ENCODE measurements at regions not wholly inside any gene's neighbourhood (a gene's known extent, or its start where the extent isn't known, plus 50 kb on each side); places are given as distances from the start of the nearest gene placed in this dataset.

DNA sequence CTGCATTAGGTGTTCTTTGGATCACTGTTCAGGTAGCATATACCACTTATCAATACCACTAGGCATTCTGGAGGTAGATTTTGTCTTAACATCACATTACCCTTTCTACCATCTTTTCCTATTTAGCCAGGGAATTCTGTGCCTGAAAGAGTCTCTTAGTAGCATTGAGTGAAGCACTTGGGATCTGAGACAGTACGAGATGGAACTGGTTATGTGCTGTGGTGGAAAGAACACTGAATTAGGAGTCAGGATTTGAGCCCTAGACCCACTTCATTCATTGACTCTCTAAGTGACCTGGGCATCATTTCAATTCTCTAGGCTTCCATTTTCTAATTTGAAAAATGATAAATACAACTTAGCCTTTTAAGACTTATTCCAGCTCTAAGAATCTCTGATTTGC, 291.1 kb downstream of the DMAC1 start:
- Histone ChIP-seq H3K9me3 (ENCODE audit: low read depth) (no peaks in the 10 kb centered on the region), H3K27me3 (no peaks in the 10 kb centered on the region), H3K4me1 (ENCODE audit: low read depth) (no peaks in the 10 kb centered on the region), H3K4me3 (no peak overlapping the region), H3K27ac (no peak overlapping the region), H3K36me3 (no peaks in the 10 kb centered on the region)
- DNase-seq (ENCODE audit: low read depth in 1 of 2, low spot score in 1 of 2), result no peak
- TF ChIP-seq, protein P1, sequence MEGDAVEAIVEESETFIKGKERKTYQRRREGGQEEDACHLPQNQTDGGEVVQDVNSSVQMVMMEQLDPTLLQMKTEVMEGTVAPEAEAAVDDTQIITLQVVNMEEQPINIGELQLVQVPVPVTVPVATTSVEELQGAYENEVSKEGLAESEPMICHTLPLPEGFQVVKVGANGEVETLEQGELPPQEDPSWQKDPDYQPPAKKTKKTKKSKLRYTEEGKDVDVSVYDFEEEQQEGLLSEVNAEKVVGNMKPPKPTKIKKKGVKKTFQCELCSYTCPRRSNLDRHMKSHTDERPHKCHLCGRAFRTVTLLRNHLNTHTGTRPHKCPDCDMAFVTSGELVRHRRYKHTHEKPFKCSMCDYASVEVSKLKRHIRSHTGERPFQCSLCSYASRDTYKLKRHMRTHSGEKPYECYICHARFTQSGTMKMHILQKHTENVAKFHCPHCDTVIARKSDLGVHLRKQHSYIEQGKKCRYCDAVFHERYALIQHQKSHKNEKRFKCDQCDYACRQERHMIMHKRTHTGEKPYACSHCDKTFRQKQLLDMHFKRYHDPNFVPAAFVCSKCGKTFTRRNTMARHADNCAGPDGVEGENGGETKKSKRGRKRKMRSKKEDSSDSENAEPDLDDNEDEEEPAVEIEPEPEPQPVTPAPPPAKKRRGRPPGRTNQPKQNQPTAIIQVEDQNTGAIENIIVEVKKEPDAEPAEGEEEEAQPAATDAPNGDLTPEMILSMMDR (IDR thresholded peaks at IDR 0.05; ENCODE audit: low read depth, low read length), result no peak

DNA sequence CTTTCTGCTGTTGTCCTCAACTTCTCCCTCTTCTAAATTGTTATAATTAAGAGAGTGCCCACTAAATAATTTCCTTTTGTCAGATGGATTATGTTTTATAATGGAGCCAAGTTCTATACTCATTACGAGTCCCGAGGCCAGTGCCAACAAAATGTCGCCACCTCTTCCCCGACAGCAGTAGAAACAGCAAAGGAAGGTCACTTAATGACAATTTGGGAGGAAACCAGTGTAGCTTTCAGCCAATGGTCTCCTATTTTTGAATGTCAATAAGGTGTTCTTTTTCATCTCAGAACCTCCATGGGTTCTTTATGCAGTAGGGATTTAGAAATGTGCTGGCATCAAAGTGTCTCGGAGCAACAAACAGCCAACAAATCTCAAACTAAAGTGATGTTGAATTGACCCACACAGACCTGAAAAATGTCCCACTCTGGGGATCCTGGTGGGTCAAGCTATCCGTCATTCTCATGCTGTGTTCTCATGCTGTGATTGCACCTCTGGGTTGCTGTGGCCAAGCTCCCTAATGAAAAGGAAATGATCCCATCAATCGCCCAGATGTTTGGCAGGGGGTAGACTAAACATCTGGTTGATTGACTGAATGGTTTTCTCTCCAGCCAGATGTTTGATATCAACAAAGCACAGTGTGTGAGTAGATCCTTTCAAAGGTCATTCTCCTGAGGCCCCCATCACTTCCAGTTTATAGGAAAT, 291.9 kb downstream of the DMAC1 start:
- Histone ChIP-seq H3K9me3 (ENCODE audit: low read depth) (no peaks in the 10 kb centered on the region), H3K27me3 (no peaks in the 10 kb centered on the region), H3K27ac (no peak overlapping the region), H3K4me1 (ENCODE audit: low read depth) (no peaks in the 10 kb centered on the region), H3K4me3 (no peak overlapping the region), H3K36me3 (no peaks in the 10 kb centered on the region)
- TF ChIP-seq, protein P1 (IDR thresholded peaks at IDR 0.05; ENCODE audit: low read depth, low read length), result no peak
- DNase-seq (ENCODE audit: low read depth in 1 of 2, low spot score in 1 of 2), result no peak

DNA sequence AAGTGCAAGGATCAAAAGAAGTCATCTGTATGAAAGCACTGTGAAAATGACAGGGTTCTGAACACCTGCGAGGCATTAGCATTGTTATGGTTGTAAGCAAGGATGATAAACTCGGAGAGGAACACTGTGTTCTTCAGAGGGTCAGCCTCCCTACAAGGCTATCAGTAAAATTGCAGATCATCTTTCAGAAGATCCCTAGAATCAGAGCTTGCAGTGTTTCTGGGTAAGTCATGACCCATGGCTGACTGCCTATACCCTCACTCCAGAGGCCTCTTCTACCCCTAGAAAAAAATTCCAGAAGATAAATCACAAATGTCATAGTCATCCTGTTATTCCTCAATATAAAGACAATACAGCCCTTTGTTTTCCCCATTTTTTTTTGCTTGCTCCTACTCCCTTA, 292.6 kb downstream of the DMAC1 start:
- Histone ChIP-seq H3K27me3 (no peaks in the 10 kb centered on the region), H3K36me3 (no peaks in the 10 kb centered on the region), H3K4me1 (ENCODE audit: low read depth) (no peaks in the 10 kb centered on the region), H3K4me3 (no peak overlapping the region), H3K9me3 (ENCODE audit: low read depth) (no peaks in the 10 kb centered on the region), H3K27ac (no peak overlapping the region)
- no peak for DNase-seq (ENCODE audit: low read depth in 1 of 2, low spot score in 1 of 2)
- TF ChIP-seq, protein P1 (IDR thresholded peaks at IDR 0.05; ENCODE audit: low read depth, low read length), result no peak

DNA sequence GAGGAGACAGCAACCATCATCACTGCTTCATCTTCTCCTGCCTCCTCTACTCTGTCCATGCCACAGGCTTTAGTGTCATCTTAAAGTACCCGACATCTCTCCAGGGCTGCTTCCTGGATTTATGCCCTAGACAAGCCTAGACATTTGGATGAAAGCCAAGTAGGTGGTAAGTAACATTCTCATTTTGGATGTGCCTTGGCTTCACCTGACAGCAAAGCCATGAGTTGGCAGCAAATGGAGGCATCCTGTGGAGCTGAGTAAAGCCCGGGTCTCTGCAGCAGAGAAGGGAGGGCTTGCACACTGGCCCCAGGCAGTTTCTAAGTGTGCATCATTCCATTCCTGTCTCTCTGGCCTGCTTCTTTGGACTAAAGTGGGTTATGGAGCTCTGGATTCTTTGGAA, 299.1 kb downstream of the DMAC1 start:
- TF ChIP-seq, protein P1 (IDR thresholded peaks at IDR 0.05; ENCODE audit: low read depth, low read length), result no peak
- no peaks in the 10 kb centered on the region for H3K36me3 ChIP-seq
- H3K4me1 ChIP-seq (ENCODE audit: low read depth), result no peaks in the 10 kb centered on the region
- H3K9me3 ChIP-seq (ENCODE audit: low read depth), result no peaks in the 10 kb centered on the region
- no peaks in the 10 kb centered on the region for H3K27me3 ChIP-seq
- no peak for DNase-seq (ENCODE audit: low read depth in 1 of 2, low spot score in 1 of 2)
- no peak overlapping the region for H3K4me3 ChIP-seq
- no peak overlapping the region for H3K27ac ChIP-seq

DNA sequence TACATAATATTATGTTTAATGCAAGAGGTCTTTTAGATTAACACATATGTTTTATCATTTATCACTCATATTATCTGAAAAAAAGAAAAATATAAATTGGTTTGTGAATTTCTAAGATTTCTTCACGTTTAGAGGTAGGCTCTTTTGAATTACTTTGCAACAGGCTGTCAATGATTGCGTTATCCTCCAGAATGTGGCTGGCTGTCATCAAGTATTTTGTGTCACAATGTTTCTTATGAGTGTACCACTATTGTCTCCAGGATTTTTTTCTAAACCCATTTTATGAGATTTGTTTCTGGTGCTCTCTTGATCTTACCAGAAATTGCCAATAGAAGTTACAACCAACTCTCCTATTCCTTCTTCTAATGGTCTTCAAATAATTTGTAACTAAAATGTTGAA, 307.9 kb downstream of the DMAC1 start:
- no peaks in the 10 kb centered on the region for H3K36me3 ChIP-seq
- no peaks in the 10 kb centered on the region for H3K27me3 ChIP-seq
- H3K27ac ChIP-seq, result no peak overlapping the region
- peak in 1 of 2 donors; percentile 14 for DNase-seq (ENCODE audit: low read depth in 1 of 2, low spot score in 1 of 2)
- H3K4me3 ChIP-seq, result no peak overlapping the region
- no peaks in the 10 kb centered on the region for H3K4me1 ChIP-seq (ENCODE audit: low read depth)
- TF ChIP-seq, protein P1 (IDR thresholded peaks at IDR 0.05; ENCODE audit: low read depth, low read length), result no peak
- no peaks in the 10 kb centered on the region for H3K9me3 ChIP-seq (ENCODE audit: low read depth)
